Activated T-cell treated with anti-CD3 and anti-CD28 coated beads for 48 hours (primary cell): ENCODE measurements at regions not wholly inside any gene's neighbourhood (a gene's known extent, or its start where the extent isn't known, plus 50 kb on each side); places are given as distances from the start of the nearest gene placed in this dataset.
"Not testable (repeated sequence)": the region's sequence is repeated elsewhere in the genome, so short reads cannot be mapped to it uniquely, and the experiment has no call there.

ENCODE experiments used
- DNase-seq: peaks from one replicate; pipeline ENCODE4 v3.0.0-alpha.2; 2020; ENCODE audit warnings: low read depth

GRCh38 chr14:19347112-19347511, 87.0 kb downstream of the POTEG start:
- not testable (repeated sequence) for DNase-seq
